GM12865 (cell line): ENCODE measurements at regions not wholly inside any gene's neighbourhood (a gene's known extent, or its start where the extent isn't known, plus 50 kb on each side); places are given as distances from the start of the nearest gene placed in this dataset.

Experiments
- DNase-seq: peaks from one replicate; pipeline ENCODE4 v3.0.0; 2010; ENCODE audit warnings: low read depth
- H3K4me3 ChIP-seq: 2 replicates; pipeline ENCODE4 v1.5.1; 2011; ENCODE audit warnings: mild to moderate bottlenecking, low read depth, low read length, control low read depth
- TF ChIP-seq, protein P1 (sequence below): IDR thresholded peaks from 2 replicates; pipeline ENCODE4 v1.5.1; 2011; ENCODE audit warnings: low read length, control low read depth, low read depth, inconsistent platforms; ENCODE audit not compliant: insufficient read depth; ENCODE audit errors: missing control alignments

DNA sequence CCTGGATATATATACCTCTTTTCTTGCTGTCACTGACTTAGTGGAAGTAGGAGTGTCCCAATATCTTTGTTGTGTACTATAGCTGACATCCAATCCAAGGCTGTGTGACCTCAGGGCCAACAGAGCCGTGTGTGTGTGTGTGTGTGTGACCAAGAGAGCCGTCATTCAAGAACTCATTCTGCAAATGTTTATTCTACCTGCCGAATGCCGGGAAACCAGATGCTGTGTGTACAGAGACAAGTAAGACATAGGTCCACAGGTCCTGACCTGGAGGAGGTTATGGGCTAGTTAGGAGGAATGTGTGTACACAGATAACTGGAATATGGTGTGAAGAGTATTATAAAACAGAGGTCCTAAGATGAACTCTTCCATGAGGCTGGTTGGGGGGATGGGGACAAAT lies 190.0 kb downstream of the DHX35 start:
- TF ChIP-seq, protein P1, sequence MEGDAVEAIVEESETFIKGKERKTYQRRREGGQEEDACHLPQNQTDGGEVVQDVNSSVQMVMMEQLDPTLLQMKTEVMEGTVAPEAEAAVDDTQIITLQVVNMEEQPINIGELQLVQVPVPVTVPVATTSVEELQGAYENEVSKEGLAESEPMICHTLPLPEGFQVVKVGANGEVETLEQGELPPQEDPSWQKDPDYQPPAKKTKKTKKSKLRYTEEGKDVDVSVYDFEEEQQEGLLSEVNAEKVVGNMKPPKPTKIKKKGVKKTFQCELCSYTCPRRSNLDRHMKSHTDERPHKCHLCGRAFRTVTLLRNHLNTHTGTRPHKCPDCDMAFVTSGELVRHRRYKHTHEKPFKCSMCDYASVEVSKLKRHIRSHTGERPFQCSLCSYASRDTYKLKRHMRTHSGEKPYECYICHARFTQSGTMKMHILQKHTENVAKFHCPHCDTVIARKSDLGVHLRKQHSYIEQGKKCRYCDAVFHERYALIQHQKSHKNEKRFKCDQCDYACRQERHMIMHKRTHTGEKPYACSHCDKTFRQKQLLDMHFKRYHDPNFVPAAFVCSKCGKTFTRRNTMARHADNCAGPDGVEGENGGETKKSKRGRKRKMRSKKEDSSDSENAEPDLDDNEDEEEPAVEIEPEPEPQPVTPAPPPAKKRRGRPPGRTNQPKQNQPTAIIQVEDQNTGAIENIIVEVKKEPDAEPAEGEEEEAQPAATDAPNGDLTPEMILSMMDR, result no peak
- DNase-seq, result no peak
- no peak overlapping the region for H3K4me3 ChIP-seq

DNA sequence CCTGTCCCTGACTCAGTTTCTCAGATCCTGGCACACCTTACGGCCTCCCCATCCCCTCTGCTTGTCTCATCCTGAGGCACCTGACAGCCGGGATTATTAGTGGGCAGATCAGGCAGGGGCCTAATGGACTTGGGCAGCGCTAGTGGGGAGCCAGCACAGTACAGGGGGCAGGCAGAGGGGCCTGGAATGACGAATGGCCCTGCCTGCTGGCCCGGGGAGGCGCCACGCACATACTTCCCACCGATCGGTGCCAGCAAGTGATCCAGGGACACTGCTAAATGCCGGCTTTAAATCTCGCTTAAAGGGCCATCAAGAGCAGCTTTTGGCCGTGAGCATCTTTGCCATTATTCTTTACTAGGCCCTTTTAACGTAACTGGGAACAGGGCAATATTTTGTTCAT lies 188.4 kb downstream of the DHX35 start:
- TF ChIP-seq, protein P1, result no peak
- no peak for DNase-seq
- H3K4me3 ChIP-seq, result no peak overlapping the region

DNA sequence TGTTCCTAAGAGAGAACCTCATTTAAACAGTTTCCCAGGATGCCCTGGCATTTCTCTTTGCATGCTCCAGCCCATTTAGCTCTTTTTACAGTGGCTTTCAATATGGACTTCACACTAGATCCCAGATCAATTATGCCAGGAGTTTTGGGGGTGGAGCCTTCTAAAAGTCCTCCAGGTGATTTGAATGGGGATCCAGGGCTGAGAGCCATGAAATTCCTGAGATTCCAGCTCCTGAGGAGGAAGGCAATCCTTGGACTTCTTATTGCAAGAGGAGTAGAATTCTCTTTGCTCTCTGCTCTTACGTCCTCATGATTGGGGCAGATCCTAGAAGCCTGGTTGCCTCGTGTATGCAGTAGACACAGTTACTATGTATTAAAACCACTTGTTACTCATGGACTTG lies 184.2 kb downstream of the DHX35 start:
- TF ChIP-seq, protein P1, result no peak
- no peak for DNase-seq
- no peak overlapping the region for H3K4me3 ChIP-seq

DNA sequence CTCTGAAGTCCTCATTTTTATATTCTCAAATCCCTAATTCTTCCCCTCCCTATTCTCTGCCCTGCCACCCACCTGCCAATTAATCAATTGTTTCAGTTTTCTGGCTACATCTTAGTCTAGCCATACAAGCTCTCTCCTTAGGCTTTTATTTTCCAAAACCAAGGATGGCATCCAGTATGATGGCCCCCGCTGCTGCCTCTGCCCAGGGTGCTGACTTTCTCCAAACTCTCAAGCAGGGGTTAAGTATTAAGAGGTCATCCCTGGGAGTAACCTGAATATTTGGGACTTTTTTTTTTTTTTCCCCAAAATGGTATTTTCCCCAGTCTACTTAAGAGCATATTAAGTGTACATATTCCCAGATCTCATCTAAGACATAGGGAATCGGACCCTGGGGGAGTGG lies 183.8 kb downstream of the DHX35 start:
- no peak for DNase-seq
- TF ChIP-seq, protein P1, result no peak
- no peak overlapping the region for H3K4me3 ChIP-seq

DNA sequence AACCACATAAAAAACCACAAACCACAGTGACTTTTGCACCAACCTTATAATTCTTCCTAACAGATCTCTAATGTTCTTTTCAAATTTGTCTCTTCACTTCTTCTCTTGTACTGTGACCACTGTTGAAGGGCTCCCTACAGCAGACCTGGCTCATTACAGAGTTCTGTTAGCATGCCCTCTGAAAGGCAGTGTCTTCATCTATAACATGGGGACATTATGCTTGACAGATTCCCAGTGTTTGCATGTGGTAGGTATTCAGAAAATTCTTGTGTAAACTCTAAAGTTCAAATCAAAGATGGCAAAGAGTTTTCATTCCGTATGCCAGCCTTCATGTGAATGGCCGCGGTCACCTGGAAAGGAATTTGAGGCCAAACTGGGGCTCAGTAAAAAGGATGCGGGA lies 182.6 kb downstream of the DHX35 start:
- DNase-seq, result no peak
- TF ChIP-seq, protein P1, result no peak
- no peak overlapping the region for H3K4me3 ChIP-seq

DNA sequence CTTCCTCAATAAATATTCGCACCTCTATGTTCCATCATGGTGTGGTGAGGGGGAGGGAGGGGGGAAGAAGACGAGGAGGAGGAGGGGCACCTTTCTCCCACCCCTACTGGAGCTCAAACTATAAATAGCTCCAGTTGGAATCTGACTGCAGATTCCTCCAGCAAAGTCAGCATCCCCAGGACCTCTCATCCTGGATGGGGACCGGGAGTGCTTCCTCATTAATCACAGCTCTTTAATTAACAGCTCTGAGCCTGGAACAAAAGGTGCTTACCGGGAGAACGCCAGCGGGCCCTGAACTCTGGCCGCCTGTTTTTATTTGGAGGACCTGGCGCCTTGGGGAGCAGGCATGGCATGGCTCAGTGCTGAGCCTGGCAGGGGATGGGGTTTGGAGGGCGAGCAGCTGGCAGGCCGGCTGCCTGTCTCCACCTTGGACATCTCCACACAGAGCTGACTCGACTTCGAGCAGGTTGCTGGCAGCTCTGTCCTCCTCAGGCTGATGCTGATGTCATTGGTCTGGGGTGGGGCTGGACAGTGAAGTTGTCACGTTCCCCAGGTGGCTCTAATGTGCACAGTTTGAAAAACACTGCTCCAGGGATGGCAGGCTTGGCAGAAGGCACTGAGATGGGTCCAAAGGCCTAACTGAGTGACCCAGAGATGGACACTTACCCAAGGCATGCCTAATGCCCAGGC lies 180.4 kb downstream of the DHX35 start:
- no peak for DNase-seq
- TF ChIP-seq, protein P1, result no peak
- no peak overlapping the region for H3K4me3 ChIP-seq

DNA sequence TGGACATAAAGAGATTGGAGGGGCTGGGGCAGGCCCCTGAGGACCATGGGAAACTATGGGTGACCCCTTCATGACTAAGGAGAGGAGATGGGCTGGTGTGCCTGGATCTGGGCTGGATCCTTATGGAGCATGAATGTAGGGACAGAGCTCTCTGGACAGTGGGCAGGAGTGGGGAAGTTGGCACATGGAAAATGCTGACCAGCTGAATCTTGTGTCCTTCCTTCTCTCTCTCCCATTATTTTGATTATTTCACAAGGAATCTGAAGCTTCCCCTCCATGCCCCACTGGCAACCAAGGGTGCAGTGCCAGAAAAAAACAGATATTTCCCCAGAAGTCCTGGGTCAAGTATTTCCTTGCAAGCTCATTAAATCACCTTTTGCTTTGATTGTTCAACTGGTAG lies 175.2 kb downstream of the DHX35 start:
- TF ChIP-seq, protein P1, result no peak
- DNase-seq, result no peak
- H3K4me3 ChIP-seq, result no peak overlapping the region
